ENCODE measurements at regions not wholly inside any gene's neighbourhood (a gene's known extent, or its start where the extent isn't known, plus 50 kb on each side); places are given as distances from the start of the nearest gene placed in this dataset.
"Not testable (repeated sequence)": the region's sequence is repeated elsewhere in the genome, so short reads cannot be mapped to it uniquely, and the experiment has no call there.

DNA sequence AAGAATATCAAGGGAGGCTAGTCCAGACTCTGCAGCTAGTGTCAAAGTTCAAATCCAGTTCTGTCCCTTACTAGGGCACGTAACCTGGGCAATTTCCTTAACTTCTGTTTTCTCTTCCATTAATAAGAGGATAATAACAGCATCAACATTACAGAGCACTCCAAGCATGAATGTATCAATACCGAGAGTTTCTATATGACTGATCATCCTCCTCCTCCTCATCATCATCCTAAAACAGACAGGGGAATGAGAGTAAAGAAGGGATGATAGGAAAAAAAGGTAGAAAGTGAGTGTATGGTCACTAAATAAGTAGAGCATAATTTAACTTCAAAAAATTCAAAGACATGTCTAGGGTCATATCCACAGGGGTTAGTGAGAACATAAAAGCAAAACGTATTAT lies 171.4 kb downstream of the NDUFA12 start:
- Histone ChIP-seq H3K27me3 (ENCODE audit: insufficient read depth, low read length) (no peaks in the 10 kb centered on the region), H3K9me3 (ENCODE audit: insufficient read depth, low read depth, low read length) (no peaks in the 10 kb centered on the region), H3K27ac (ENCODE audit: low read length) (no peak overlapping the region), H3K4me1 (ENCODE audit: insufficient read depth, low read length) (peaks cover 7% of the 10 kb centered on the region; the same call in 1 of the 2 replicates), H3K4me3 (ENCODE audit: low read length) (no peak overlapping the region), H3K9ac (ENCODE audit: low read depth, low read length) (no peak overlapping the region), H3K36me3 (ENCODE audit: insufficient read depth, low read depth, low read length) (no peaks in the 10 kb centered on the region)

DNA sequence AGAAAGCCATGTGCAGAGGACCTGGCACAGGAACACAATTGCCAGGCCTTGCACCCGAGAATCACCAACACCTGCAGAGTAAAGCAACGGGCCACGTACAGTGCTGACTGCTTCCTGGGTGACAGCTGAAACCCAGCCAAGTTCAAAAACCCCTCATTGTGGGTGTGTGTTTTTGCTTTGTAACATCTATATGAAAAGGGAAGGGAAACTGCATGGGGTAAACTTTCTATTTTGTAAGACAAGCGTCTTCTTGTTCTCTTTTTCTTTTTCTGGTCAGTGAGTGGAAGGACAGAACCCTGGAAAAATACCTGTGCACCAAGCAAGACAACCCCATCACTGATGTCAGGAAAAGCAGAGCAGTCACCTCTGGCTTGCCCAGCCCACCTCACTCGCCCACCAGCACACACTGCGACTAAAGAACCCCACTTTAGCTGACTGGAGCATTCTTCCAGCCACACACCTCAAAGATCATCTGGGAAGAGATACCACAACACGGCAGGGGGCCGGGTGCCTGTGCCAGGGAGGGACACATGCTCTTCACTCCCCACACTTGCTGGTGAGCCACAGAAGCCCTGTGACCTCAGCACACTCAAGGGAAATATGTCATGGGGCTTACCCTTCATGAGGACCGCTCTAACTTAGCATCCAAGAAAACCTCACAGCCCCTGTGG lies 172.3 kb downstream of the NDUFA12 start:
- Histone ChIP-seq H3K9me3 (ENCODE audit: insufficient read depth, low read depth, low read length) (no peaks in the 10 kb centered on the region), H3K27ac (ENCODE audit: low read length) (no peak overlapping the region), H3K36me3 (ENCODE audit: insufficient read depth, low read depth, low read length) (no peaks in the 10 kb centered on the region), H3K9ac (ENCODE audit: low read depth, low read length) (no peak overlapping the region), H3K4me1 (ENCODE audit: insufficient read depth, low read length) (peaks cover 7% of the 10 kb centered on the region; the same call in 1 of the 2 replicates), H3K4me3 (ENCODE audit: low read length) (no peak overlapping the region), H3K27me3 (ENCODE audit: insufficient read depth, low read length) (no peaks in the 10 kb centered on the region)

DNA sequence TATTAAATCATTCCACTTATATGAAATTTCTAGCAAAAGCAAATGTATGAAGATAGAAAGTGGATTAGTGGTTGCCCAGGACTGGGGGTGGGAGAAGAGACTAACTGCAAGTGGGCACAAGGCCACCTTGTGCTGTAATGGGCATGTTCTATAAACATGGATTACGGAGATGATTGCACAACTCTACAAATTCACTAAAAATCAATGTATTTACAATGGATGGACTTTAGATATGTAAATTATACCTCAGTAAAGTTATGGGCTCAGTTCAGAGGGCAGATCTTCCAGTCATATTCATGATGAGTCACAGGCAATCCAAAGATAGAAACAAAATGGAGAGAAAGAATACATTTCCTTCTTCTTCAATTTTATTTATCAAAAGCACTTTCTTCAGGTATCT lies 173.9 kb downstream of the NDUFA12 start:
- Histone ChIP-seq H3K4me3 (ENCODE audit: low read length) (no peak overlapping the region), H3K4me1 (ENCODE audit: insufficient read depth, low read length) (peaks cover 7% of the 10 kb centered on the region; the same call in 1 of the 2 replicates), H3K27me3 (ENCODE audit: insufficient read depth, low read length) (no peaks in the 10 kb centered on the region), H3K9me3 (ENCODE audit: insufficient read depth, low read depth, low read length) (no peaks in the 10 kb centered on the region), H3K27ac (ENCODE audit: low read length) (no peak overlapping the region), H3K36me3 (ENCODE audit: insufficient read depth, low read depth, low read length) (no peaks in the 10 kb centered on the region), H3K9ac (ENCODE audit: low read depth, low read length) (no peak overlapping the region)

DNA sequence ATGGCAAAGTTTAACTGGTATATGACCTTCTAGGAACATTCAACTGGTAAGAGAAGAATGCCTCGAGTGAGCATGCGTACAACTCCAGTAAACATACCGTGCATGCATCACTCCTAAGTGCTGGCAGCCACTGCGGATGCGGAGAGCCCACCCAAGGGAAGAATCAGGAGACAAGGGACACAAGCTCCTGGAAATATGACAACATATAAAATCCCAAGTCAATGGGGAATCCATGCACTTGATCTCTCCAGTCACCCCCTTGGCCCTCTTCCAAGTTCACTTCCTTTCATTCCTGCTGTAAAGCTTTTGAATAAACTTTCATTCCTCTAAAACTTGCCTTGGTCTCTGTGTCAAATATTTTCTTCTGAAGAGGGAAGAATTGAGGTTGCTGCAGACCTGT lies 168.7 kb upstream of the TMCC3 start:
- Histone ChIP-seq H3K27me3 (ENCODE audit: insufficient read depth, low read length) (peaks cover 4% of the 10 kb centered on the region; the same call in 1 of the 2 replicates), H3K36me3 (ENCODE audit: insufficient read depth, low read depth, low read length) (no peaks in the 10 kb centered on the region), H3K9ac (ENCODE audit: low read depth, low read length) (no peak overlapping the region), H3K4me3 (ENCODE audit: low read length) (no peak overlapping the region), H3K4me1 (ENCODE audit: insufficient read depth, low read length) (peaks cover 5% of the 10 kb centered on the region; the same call in 1 of the 2 replicates), H3K9me3 (ENCODE audit: insufficient read depth, low read depth, low read length) (peaks cover 5% of the 10 kb centered on the region), H3K27ac (ENCODE audit: low read length) (no peak overlapping the region)

DNA sequence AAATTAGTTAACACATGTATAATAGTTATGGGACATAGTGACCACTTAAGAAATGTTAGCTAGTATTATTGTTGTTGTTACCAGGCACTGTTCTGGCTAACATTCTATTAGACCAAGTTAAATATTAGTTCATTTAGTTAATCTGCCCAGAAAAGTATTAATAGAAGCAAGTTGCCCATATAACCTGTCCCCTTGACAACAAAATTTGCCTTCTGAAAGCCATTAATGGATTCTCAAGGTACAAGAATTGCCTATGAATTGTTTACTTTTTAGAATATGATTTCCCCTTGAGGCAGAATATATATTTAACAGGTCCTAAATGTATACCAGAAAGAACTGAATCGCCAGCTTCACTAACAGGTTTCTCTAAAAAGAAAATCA lies 167.3 kb upstream of the TMCC3 start:
- Histone ChIP-seq H3K4me1 (ENCODE audit: insufficient read depth, low read length) (peaks cover 5% of the 10 kb centered on the region; the same call in 1 of the 2 replicates), H3K4me3 (ENCODE audit: low read length) (no peak overlapping the region), H3K9me3 (ENCODE audit: insufficient read depth, low read depth, low read length) (peaks cover 18% of the 10 kb centered on the region), H3K27me3 (ENCODE audit: insufficient read depth, low read length) (peaks cover 4% of the 10 kb centered on the region; the same call in 1 of the 2 replicates), H3K36me3 (ENCODE audit: insufficient read depth, low read depth, low read length) (no peaks in the 10 kb centered on the region), H3K27ac (ENCODE audit: low read length) (no peak overlapping the region), H3K9ac (ENCODE audit: low read depth, low read length) (no peak overlapping the region)

DNA sequence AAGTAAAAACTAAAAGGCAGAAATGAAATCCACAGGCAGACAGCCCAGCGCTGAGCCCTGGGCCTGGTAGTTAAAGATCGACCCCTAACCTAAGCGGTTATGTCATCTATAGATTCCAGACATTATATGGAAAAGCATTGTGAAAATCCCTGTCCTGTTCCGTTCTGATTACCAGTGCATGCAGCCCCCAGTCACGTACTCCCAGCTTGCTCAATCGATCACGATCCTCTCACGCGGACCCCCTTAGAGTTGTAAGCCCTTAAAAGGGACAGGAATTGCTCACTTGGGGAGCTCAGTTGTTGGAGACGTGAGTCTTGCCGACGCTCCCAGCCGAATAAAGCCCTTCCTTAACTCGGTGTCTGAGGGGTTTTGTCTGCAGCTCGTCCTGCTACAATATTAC lies 166.8 kb upstream of the TMCC3 start:
- not testable (repeated sequence) for H3K4me3 ChIP-seq (ENCODE audit: low read length); H3K9ac ChIP-seq (ENCODE audit: low read depth, low read length); H3K27ac ChIP-seq (ENCODE audit: low read length); H3K27me3 ChIP-seq (ENCODE audit: insufficient read depth, low read length); H3K4me1 ChIP-seq (ENCODE audit: insufficient read depth, low read length); H3K36me3 ChIP-seq (ENCODE audit: insufficient read depth, low read depth, low read length)
- H3K9me3 ChIP-seq (ENCODE audit: insufficient read depth, low read depth, low read length): peaks cover 22% of the 10 kb centered on the region

DNA sequence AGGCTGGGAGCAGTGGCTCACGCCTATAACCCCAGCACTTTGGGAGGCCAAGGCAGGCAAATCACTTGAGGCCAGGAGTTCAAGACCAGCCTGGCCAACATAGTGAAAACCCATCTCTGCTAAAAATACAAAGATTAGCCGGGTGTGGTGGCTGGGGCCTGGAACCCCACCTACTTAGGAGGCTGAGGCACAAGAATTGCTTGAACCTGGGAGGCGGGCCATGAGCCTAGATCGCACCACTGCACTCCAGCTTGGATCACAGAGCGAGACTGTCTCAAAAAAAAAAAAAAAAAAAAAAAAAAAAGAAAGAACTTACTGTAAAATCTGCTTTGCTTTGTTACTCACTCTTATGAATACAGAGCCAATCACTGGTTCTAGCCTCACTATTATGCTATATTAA lies 166.4 kb upstream of the TMCC3 start:
- not testable (repeated sequence) for H3K4me1 ChIP-seq (ENCODE audit: insufficient read depth, low read length); H3K27me3 ChIP-seq (ENCODE audit: insufficient read depth, low read length); H3K4me3 ChIP-seq (ENCODE audit: low read length); H3K27ac ChIP-seq (ENCODE audit: low read length); H3K36me3 ChIP-seq (ENCODE audit: insufficient read depth, low read depth, low read length); H3K9ac ChIP-seq (ENCODE audit: low read depth, low read length)
- peaks cover 27% of the 10 kb centered on the region for H3K9me3 ChIP-seq (ENCODE audit: insufficient read depth, low read depth, low read length)

DNA sequence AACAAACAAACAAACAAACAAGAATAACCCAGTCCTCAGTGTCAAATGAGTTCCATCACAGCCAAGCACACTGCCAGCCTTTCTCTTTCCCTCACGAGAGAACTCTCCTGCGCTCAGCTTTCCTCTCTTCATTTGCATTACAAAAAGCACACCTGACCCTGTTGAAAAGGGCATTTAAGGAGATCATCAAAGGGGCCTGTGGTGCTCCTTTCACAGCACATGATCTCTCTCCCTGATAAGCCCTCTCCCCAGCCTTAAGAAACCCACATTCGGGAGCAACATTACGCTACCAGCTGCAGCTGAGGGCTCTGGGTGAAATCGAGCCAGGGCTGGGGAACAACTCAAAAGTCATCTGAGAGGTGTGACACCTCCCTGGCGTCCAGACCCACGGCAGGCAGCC lies 165.6 kb upstream of the TMCC3 start:
- Histone ChIP-seq H3K4me1 (ENCODE audit: insufficient read depth, low read length) (peaks cover 5% of the 10 kb centered on the region; the same call in 1 of the 2 replicates), H3K9ac (ENCODE audit: low read depth, low read length) (no peak overlapping the region), H3K27ac (ENCODE audit: low read length) (no peak overlapping the region), H3K27me3 (ENCODE audit: insufficient read depth, low read length) (peaks cover 4% of the 10 kb centered on the region; the same call in 1 of the 2 replicates), H3K9me3 (ENCODE audit: insufficient read depth, low read depth, low read length) (peaks cover 35% of the 10 kb centered on the region), H3K36me3 (ENCODE audit: insufficient read depth, low read depth, low read length) (no peaks in the 10 kb centered on the region), H3K4me3 (ENCODE audit: low read length) (peak overlapping the region; percentile 25; the same call in 1 of the 2 replicates)

DNA sequence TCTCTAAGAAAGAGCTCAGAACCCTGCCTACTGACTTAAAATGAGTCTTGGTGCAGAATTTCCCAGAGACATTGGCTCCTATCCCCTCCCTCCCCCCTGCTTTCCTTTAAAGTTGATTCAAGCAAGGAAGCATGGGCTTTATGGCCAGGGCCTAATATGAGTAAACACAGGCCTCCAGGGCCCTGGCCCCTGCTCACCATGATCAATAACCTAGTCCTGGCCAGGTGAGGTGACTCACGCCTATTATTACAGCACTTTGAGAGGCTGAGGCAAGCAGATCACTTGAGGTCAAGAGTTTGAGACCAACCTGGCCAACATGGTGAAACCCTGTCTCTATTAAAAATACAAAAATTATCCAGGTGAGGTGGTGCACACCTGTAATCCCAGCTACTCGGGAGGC lies 165.1 kb upstream of the TMCC3 start:
- peaks cover 36% of the 10 kb centered on the region for H3K9me3 ChIP-seq (ENCODE audit: insufficient read depth, low read depth, low read length)
- peaks cover 4% of the 10 kb centered on the region; the same call in 1 of the 2 replicates for H3K27me3 ChIP-seq (ENCODE audit: insufficient read depth, low read length)
- no peaks in the 10 kb centered on the region for H3K36me3 ChIP-seq (ENCODE audit: insufficient read depth, low read depth, low read length)
- no peak overlapping the region for H3K27ac ChIP-seq (ENCODE audit: low read length)
- no peak overlapping the region for H3K9ac ChIP-seq (ENCODE audit: low read depth, low read length)
- no peak overlapping the region for H3K4me3 ChIP-seq (ENCODE audit: low read length)
- H3K4me1 ChIP-seq (ENCODE audit: insufficient read depth, low read length): peaks cover 5% of the 10 kb centered on the region; the same call in 1 of the 2 replicates

DNA sequence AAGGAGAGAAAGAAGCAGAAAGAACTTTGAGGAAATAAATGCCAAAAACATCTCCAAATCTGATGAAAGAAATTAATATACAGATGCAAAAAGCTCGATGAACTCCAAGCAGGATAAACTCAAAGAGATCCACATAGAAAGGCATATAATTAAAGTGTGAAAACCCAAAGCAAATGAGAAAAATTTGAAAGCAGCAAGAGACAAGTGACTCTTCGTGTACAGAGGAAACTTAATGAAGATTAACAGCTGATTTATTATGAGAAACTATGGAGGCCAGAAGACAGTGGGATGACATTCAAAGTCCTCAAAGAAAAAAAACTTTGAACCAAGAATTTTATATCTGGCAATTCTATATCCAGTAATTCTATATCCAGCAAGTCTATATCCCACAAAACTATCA lies 163.0 kb upstream of the TMCC3 start:
- Histone ChIP-seq H3K4me3 (ENCODE audit: low read length) (no peak overlapping the region), H3K36me3 (ENCODE audit: insufficient read depth, low read depth, low read length) (no peaks in the 10 kb centered on the region)

DNA sequence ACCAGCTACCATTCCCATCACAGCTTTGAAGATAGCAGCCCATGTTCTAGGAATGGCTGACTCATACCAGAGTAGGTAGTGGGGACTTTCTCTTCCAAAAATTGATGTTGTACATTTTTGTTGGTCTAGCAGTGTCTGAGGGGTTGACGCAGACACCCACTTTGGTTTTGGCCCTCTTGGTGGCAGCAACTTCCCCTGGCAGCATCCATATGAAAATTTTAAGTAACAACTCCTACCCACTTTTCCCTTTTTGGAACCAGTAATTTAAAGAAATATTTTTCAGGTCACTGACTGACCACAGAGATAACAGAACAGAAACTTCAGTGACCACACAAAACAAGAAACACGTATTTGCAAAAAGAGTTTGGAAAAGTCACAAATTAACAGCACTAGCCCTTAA lies 162.0 kb upstream of the TMCC3 start:
- Histone ChIP-seq H3K4me1 (ENCODE audit: insufficient read depth, low read length) (peaks cover 5% of the 10 kb centered on the region; the same call in 1 of the 2 replicates), H3K36me3 (ENCODE audit: insufficient read depth, low read depth, low read length) (no peaks in the 10 kb centered on the region), H3K27ac (ENCODE audit: low read length) (no peak overlapping the region), H3K9me3 (ENCODE audit: insufficient read depth, low read depth, low read length) (peaks cover 36% of the 10 kb centered on the region), H3K9ac (ENCODE audit: low read depth, low read length) (no peak overlapping the region), H3K27me3 (ENCODE audit: insufficient read depth, low read length) (peaks cover 4% of the 10 kb centered on the region; the same call in 1 of the 2 replicates), H3K4me3 (ENCODE audit: low read length) (no peak overlapping the region)

More for the DNA sequence above, 163.0 kb upstream of the TMCC3 start:
- peaks cover 36% of the 10 kb centered on the region for H3K9me3 ChIP-seq (ENCODE audit: insufficient read depth, low read depth, low read length)
- no peak overlapping the region for H3K9ac ChIP-seq (ENCODE audit: low read depth, low read length)
- peaks cover 5% of the 10 kb centered on the region; the same call in 1 of the 2 replicates for H3K4me1 ChIP-seq (ENCODE audit: insufficient read depth, low read length)
- peaks cover 4% of the 10 kb centered on the region; the same call in 1 of the 2 replicates for H3K27me3 ChIP-seq (ENCODE audit: insufficient read depth, low read length)
- no peak overlapping the region for H3K27ac ChIP-seq (ENCODE audit: low read length)

DNA sequence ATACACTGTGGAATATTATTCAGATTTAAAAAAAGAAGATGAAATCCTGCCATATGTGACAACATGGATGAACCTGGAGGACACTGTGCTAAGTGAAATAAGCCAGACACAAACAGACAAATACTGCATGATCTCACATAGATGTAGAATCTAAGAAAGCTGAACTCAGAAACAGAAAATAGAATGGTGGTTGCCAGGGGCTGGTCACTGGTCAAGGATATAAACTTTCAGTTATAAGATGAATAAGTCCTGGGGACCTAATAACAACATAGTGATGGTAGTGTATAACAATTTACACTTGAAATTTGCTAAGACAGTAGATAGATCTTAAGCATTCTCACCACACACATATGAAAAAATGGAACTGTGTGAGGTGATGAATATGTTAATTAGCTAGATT lies 161.3 kb upstream of the TMCC3 start:
- peaks cover 5% of the 10 kb centered on the region; the same call in 1 of the 2 replicates for H3K4me1 ChIP-seq (ENCODE audit: insufficient read depth, low read length)
- peaks cover 36% of the 10 kb centered on the region for H3K9me3 ChIP-seq (ENCODE audit: insufficient read depth, low read depth, low read length)
- H3K9ac ChIP-seq (ENCODE audit: low read depth, low read length): no peak overlapping the region
- H3K27ac ChIP-seq (ENCODE audit: low read length): no peak overlapping the region
- no peak overlapping the region for H3K4me3 ChIP-seq (ENCODE audit: low read length)
- no peaks in the 10 kb centered on the region for H3K36me3 ChIP-seq (ENCODE audit: insufficient read depth, low read depth, low read length)
- peaks cover 4% of the 10 kb centered on the region; the same call in 1 of the 2 replicates for H3K27me3 ChIP-seq (ENCODE audit: insufficient read depth, low read length)

Data from iPS-20b (cell line).